ENCODE measurements at regions not wholly inside any gene's neighbourhood (a gene's known extent, or its start where the extent isn't known, plus 50 kb on each side); places are given as distances from the start of the nearest gene placed in this dataset.

GRCh38 chrX:44765556-44765955 lies 78.3 kb upstream of the DUSP21 start:
- TF ChIP-seq, protein P1, sequence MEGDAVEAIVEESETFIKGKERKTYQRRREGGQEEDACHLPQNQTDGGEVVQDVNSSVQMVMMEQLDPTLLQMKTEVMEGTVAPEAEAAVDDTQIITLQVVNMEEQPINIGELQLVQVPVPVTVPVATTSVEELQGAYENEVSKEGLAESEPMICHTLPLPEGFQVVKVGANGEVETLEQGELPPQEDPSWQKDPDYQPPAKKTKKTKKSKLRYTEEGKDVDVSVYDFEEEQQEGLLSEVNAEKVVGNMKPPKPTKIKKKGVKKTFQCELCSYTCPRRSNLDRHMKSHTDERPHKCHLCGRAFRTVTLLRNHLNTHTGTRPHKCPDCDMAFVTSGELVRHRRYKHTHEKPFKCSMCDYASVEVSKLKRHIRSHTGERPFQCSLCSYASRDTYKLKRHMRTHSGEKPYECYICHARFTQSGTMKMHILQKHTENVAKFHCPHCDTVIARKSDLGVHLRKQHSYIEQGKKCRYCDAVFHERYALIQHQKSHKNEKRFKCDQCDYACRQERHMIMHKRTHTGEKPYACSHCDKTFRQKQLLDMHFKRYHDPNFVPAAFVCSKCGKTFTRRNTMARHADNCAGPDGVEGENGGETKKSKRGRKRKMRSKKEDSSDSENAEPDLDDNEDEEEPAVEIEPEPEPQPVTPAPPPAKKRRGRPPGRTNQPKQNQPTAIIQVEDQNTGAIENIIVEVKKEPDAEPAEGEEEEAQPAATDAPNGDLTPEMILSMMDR (IDR thresholded peaks at IDR 0.05; ENCODE audit: extremely low read depth in 1 of 2, insufficient read depth in 1 of 2, low read depth in 1 of 2, low read length in 2 of 2) = no peak
- TF ChIP-seq POLR2A (IDR thresholded peaks at IDR 0.05; ENCODE audit: low read depth, low read length) = no peak
- TF ChIP-seq POLR2AphosphoS5 (IDR thresholded peaks at IDR 0.05; ENCODE audit: insufficient read depth, low read depth, low read length) = no peak
